Panc1 (cell line): ENCODE measurements at regions not wholly inside any gene's neighbourhood (a gene's known extent, or its start where the extent isn't known, plus 50 kb on each side); places are given as distances from the start of the nearest gene placed in this dataset.

Source experiments
- CTCF ChIP-seq: fragments of 450-650 bp; IDR thresholded peaks from 2 replicates; pipeline ENCODE4 v1.5.1; 2017; ENCODE audit warnings: mild to moderate bottlenecking
- POLR2AphosphoS5 ChIP-seq: IDR thresholded peaks from 2 replicates; pipeline ENCODE4 v1.6.1; 2012; ENCODE audit warnings: mild to moderate bottlenecking, low read depth, low read length, moderate library complexity
- REST ChIP-seq, 2 experiments: IDR thresholded peaks; 2 replicates each; pipeline ENCODE4 v1.6.1; 2011 to 2012; ENCODE audit warnings: low read depth in 2 of 2, control low read depth in 1 of 2, low read length in 1 of 2, mild to moderate bottlenecking in 1 of 2, moderate library complexity in 1 of 2; ENCODE audit not compliant: insufficient read depth in 1 of 2
- TCF7L2 ChIP-seq: IDR thresholded peaks from 2 replicates; pipeline ENCODE4 v1.6.1; 2011; ENCODE audit warnings: mild to moderate bottlenecking, low read depth, low read length, inconsistent platforms

- TF ChIP-seq CTCF (no peak), TCF7L2 (no peak), REST (IDR thresholded peaks at IDR 0.05; ENCODE audit: insufficient read depth in 1 of 2, low read depth in 2 of 2, low read length in 1 of 2) (no peak), POLR2AphosphoS5 (no peak)
These were observed 285.0 kb upstream of the ATP2B1 start for GRCh38 chr12:89993632-89994031.
